C4-2B (cell line): ENCODE measurements at regions not wholly inside any gene's neighbourhood (a gene's known extent, or its start where the extent isn't known, plus 50 kb on each side); places are given as distances from the start of the nearest gene placed in this dataset.

ENCODE experiments used
- H3K27ac ChIP-seq: fragments of 450-650 bp; 2 replicates; pipeline ENCODE4 v1.5.1; 2017
- CTCF ChIP-seq: fragments of 450-650 bp; conservative IDR thresholded peaks from 2 replicates; pipeline ENCODE4 v1.5.1; 2017; ENCODE audit warnings: mild to moderate bottlenecking
- ZFX ChIP-seq: fragments of 450-650 bp; IDR thresholded peaks from 2 replicates; pipeline ENCODE4 v1.6.1; 2017

GRCh38 chr7:41467596-41467995 is 235.3 kb downstream of the INHBA start:
- no peak for TF ChIP-seq ZFX
- no peak for TF ChIP-seq CTCF
- no peak overlapping the region for H3K27ac ChIP-seq

DNA sequence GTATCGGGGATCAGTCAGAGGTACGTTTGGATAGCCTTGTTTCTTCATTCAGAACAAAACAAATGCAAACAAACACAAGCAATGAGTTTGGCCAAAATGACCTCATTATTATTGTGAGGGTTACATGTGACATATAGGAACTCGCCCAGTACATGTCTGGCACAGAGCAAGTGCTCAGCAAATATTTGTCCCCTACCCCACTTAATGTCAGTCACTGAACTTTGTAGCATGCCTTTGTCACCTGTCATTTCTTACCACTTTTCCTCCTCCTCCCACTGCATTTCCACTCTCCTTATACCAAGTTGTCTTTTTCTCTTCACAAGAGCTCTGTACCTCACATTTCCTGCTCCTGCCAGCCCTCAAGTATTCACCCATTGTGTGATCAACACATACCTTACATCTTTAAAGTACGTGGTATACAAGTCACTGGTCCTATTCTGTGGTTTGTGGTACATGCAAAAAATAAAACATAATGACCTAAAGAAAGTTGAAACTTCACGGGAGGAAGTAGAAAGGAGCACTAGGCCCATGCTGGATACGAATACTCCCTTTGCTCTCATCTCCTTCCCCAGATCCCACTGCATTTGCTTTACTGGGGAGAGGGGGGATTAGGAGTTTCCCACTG is 236.0 kb downstream of the INHBA start:
- no peak for TF ChIP-seq CTCF
- TF ChIP-seq ZFX = no peak
- no peak overlapping the region for H3K27ac ChIP-seq

GRCh38 chr7:41465571-41465970 is 237.3 kb downstream of the INHBA start:
- TF ChIP-seq CTCF = no peak
- TF ChIP-seq ZFX = no peak
- no peak overlapping the region for H3K27ac ChIP-seq

DNA sequence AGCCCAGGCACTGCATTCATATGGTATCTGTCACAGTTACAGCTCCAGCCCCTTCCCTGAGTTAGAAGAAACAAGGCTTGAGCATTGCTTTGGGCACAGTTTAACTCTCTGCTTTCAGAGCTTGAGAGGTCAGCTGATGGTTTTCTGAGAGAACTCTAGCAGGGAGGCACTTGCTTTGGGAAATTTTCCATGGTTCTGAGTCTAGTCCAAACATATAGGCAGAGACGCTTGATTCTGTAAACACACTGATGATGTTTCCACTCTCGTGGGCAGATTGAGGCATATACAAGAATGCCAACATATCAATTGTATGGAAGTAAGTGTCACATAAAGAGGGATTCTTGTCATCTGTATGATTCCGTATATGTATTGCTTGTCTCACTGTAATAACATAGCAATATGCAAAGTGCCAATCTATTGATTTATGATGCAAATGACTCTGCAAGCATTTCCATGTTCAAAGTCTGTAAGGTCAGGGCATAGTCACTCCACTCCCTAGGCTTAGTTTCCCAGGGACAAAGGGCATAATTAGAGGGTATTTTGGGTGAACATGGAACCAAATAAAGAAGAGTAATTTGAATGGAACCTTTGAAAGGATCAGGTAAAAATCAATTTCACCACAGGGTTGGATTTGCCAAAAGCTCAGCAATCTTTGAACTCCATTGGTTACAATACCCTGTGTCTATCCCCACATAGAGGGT is 239.0 kb downstream of the INHBA start:
- TF ChIP-seq CTCF (no peak), ZFX (no peak)
- no peak overlapping the region for H3K27ac ChIP-seq

GRCh38 chr7:41459623-41460261 is 243.1 kb downstream of the INHBA start:
- no peak for TF ChIP-seq ZFX
- TF ChIP-seq CTCF = no peak

DNA sequence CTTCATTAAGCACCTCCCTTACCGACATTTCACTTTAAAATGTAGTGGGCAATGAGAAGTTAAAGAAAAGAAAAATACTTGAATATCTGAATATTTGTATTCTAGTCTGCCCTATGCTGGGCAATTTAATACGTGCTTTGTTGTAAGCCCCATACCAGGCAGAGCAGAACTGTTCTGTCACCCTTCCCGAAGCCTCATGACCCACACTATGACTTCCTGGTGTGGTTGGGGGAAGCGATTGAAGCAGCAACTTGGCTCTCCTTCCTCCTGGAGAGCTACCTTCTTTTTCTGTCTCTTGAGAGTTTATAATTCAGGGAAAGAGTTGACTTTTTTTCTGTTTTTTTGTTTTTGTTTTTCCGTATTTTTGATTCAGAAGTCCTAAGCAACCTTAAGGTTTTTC is 243.7 kb downstream of the INHBA start:
- TF ChIP-seq CTCF (no peak), ZFX (no peak)
- H3K27ac ChIP-seq = no peak overlapping the region

More at GRCh38 chr7:41459623-41460261, 243.1 kb downstream of the INHBA start:
- H3K27ac ChIP-seq = no peak overlapping the region

GRCh38 chr7:41457832-41458437 is 245.0 kb downstream of the INHBA start:
- TF ChIP-seq CTCF = no peak
- no peak for TF ChIP-seq ZFX

More at GRCh38 chr7:41457832-41458437, 245.0 kb downstream of the INHBA start:
- no peak overlapping the region for H3K27ac ChIP-seq
